Activated CD8-positive, alpha-beta memory T cell treated with anti-CD3 and anti-CD28 coated beads, Interleukin-2, amount 50 U/mL, for 24 hours (primary cell): ENCODE measurements at regions not wholly inside any gene's neighbourhood (a gene's known extent, or its start where the extent isn't known, plus 50 kb on each side); places are given as distances from the start of the nearest gene placed in this dataset.
"Not testable (repeated sequence)": the region's sequence is repeated elsewhere in the genome, so short reads cannot be mapped to it uniquely, and the experiment has no call there.

Source experiments
- DNase-seq: peaks from one replicate; pipeline ENCODE4 v3.0.0-alpha.2; 2020; ENCODE audit errors: extremely low read depth

DNA sequence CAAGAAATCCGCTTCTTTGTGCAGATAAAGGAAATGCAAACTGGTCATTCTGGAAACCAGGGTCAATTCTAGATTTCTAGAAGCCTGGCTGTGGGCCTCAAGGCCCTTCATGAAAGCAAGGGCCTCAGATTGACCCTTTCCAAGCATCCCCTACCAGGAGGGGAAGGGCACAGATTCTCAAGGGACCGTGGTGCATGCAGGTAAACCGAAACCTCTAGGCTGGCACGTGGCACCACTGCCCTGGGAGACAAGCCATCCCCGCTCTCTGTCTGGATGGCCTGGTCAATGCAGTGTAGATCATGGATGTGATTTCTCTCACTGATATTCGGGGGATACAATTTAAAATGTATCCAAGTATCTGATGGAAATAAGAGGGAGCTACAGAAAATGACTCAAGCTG is 69.4 kb downstream of the TOMM20 start:
- no peak for DNase-seq

- no peak for DNase-seq
Measured at GRCh38 chr1:235058695-235059094, 69.9 kb downstream of the TOMM20 start.

- DNase-seq: no peak
Measured at GRCh38 chr1:235057385-235058306, 71.0 kb downstream of the TOMM20 start.

DNA sequence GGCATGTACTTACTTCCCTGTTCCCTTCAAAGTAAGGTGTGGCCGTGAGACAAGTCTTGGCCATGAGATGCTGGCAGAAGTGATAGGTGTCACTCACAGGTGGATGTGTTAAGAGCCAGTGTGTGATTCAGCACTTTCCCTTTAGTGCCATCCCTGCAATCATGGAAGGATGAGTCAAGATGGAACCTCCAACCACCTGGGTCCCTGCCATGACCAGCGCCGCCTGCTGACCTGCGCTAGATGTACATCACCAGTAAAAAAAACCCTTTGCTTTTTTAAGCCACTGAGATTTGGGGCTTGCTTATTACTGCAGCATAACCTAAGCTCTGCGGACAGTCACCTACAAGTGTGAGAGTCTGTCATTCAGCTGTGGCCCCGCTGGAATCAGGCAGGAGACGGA is 71.7 kb downstream of the TOMM20 start:
- DNase-seq: no peak

DNA sequence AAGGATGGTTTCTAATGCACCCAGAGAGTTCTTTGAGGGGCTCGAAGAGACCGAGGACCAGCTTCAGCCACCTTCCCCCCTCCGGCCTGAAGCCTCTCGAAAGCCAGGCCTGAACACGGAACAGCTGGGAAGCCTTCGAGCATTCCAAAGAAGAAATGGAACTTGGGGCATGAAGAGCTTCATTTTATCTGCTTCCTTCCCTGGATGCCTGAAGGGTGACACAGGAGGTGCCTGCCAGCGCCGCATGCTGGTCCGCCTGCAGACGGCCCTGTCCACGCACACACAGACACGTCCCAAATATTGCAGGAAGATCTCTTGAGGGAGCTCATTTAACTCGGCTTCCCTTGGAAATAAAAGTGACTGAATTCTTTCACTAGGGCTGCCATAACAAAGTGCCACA is 73.7 kb downstream of the TOMM20 start:
- no peak for DNase-seq

DNA sequence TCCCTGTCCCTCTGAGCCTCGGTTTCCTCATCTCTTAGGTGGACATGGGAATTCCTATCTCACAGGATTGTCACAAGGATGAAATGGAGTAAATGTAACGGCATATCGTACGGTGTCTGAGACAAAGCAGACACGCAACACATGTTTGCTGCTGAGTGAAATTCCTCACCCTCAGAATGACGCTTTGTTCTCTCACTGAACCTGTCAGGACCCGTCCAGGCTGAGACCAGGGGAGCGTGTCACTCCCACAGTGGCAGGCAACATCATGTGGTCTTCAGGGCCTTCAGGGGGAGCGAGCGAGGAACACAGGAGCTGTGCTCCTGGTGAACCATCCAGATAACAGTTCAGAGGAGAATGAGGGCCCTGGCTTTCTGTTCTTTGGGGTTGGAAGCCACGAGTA is 74.2 kb downstream of the TOMM20 start:
- no peak for DNase-seq

GRCh38 chr1:235052067-235053008 is 76.3 kb downstream of the TOMM20 start:
- DNase-seq: no peak

DNA sequence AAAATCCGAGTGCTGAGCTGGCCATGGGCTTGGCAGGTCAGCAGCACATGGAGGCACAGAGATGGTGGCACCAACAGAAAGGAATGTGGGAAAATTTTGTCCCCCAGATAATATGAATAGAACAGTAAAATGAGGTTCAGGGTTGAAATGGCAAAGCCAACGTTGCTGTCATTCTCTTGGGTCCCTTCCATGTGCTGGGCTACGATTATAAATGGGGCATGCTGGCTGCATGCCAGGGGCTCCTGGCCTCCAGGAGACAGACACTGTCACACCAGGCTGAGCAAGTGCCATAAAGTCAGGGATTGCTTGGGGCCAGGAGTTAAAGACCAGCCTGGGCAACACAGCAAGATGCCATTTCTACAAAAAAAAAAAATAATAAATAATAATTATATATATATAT is 77.1 kb downstream of the TOMM20 start:
- no peak for DNase-seq

- DNase-seq: no peak
Measured at GRCh38 chr1:235050911-235051360, 77.7 kb downstream of the TOMM20 start.

GRCh38 chr1:235049716-235050378 is 78.8 kb downstream of the TOMM20 start:
- not testable (repeated sequence) for DNase-seq

- DNase-seq: no peak
Measured at GRCh38 chr1:235049217-235049616, 79.4 kb downstream of the TOMM20 start.

- no peak for DNase-seq
Measured at GRCh38 chr1:235047331-235047871, 81.2 kb downstream of the TOMM20 start.

DNA sequence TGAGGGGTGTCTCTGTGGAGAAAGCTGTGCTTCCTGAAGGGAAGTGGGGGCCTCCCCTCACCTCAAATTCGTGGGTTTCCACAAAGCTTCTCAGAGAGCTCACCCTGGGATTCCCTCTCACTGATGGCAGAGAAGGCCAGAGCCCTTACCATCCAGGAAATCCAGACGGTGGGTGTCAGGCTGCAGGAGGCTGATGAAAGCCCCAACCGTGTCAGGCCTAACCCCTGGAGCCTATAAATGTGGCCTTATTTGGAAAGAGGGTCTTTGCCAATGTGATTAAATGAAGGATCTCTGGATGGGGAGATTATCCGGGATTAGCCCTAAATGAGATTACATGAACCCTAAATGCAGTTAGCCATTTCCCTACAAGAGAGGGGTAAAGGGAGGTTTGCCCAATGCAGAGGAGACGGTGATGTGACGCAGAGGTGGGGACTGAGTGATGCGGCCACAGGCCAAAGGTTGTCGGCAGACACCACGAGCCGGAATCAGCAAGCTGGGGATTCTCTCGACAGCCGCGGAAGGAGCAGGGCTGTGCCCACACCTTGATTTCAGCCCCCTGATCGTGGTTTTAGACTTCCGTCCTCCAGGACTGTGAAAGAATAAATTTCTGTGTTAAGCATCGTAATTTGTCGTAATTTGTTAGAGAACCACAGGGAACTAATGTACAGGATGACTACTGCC is 82.6 kb downstream of the TOMM20 start:
- DNase-seq: no peak

DNA sequence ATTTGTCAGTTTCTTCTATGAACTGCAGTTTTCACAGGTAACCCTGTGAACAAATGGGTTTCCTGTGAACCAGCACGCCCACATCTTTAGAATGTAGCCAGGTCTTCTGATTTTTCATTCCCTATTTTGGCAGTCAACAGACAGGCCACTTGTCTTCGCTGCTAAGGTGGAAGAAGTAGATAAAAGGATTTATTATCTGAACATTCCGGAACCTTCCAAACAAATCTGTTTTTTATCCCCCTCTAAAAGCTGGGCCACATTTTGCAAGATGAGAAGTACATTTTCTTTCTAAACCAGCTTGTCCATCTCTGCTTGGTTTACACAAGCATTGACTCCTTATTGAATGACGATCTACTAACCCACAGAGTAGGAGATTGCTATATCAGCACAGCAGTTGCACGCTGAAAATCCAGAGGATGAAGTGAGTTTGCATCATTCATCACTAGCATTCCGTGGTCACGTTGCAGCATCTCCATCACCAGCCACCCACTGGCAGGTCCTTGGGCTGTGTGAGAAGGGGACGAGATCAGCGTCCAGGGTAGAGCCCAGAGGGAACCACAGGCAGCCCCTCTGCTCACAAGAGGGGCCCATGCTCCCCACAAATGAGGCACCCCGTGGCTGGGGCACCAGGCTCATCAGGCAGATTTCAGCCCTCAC is 83.5 kb downstream of the TOMM20 start:
- no peak for DNase-seq

DNA sequence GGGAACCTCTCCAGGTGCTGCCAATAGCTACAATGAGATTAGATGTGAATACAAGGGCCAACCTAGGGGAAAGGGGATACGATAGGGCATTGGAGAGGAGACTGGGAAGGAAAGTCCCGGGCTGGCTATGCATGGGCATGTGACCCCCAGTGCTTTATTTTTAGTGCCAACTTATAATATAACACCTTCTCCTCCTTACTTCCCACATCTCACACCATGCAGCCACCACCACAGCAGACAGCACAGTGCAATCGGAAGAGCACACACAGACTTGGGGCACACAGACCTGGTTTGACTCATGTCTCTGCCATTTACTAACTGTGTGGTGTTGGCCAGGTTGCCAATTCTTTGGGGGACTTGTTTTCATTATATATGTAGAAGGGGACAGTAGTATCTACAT is 85.4 kb downstream of the TOMM20 start:
- DNase-seq: no peak

GRCh38 chr1:235038701-235039100 is 89.9 kb downstream of the TOMM20 start:
- no peak for DNase-seq

DNA sequence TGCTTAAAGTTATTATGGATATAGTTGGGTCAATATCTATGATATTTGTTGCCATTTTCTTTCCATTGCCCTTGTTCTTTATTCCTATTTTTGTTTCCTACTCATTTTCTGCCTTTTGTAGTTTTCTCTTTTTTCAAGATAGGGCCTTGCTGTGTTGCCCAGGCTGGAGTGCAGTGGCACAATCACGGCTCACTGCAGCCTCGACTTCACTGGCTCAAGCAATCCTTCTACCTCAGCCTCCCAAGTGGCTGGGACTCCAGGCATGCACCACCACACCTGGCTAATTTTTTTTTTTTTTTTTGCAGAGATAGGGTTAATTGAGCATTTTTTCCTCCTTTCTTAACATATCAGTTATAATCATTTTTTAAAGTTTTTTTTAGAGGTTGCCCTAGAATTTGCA is 92.7 kb downstream of the TOMM20 start:
- no peak for DNase-seq

DNA sequence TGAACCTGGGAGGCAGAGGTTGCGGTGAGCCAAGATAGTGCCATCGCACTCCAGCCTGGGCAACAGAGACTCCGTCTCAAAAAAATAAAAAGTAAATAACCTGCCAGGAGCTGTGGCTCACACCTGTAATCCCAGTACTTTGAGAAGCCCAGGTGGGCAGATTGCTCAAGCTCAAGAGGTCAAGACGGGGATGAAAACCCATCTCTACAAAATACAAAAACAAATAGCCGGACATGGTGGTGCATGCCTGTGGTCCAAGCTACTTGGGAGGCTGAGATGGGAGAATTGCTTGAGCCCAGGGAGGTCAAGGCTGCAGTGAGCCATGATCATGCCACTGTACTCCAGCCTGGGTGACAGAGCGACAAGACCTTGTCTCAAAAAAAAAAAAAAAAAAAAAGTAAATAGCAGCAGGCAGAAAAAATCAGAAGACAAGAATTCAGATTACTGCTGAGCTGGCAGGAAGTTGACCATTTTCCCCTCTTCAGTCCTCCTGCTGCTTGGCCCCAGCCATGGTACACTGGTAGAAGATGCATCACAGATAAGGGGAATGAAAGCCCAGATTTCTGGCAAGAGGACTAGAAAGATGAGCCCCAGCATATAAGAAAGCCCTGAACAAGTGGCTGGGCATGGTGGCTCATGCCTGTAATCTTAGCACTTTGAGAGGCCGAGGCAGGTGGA is 97.6 kb downstream of the TOMM20 start:
- DNase-seq: no peak

GRCh38 chr1:235027862-235028250 is 100.8 kb downstream of the TOMM20 start:
- DNase-seq: no peak
